NCI-H2029 (cell line): ENCODE measurements at regions not wholly inside any gene's neighbourhood (a gene's known extent, or its start where the extent isn't known, plus 50 kb on each side); places are given as distances from the start of the nearest gene placed in this dataset.
"Not testable (repeated sequence)": the region's sequence is repeated elsewhere in the genome, so short reads cannot be mapped to it uniquely, and the experiment has no call there.

ENCODE experiments used
- DNase-seq: peaks from one replicate; lab custom pipeline; 2025; lab: John Stamatoyannopoulos, UW

DNA sequence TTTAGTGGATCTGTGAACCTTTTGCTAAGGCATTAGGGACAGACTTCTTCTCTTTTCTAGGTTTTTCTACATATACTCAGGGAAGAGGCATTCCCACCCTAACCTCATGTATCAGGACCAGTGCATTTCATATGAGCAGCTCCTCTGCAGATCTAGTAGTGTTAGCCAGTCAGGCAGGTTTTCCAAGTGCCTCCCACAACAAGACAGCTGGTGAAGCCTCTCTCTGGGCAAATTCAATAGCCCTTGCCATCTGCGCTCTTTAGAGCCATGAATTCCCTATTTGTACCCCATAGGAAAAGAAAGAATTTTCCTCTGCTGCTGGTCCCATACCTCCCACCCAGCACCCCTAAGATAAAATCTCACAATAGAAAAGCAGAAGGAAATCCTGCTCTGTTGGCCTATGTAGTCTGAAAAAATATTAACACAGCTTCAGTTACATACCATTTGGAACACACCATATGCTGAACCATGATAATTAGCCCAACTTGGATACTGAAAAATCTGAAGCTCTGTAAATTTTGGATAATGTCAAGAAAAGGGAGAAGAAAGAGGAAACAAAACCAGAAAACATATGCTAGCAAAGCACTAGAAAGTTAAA, 1354.6 kb upstream of the NRXN1 start:
- no peak for DNase-seq

DNA sequence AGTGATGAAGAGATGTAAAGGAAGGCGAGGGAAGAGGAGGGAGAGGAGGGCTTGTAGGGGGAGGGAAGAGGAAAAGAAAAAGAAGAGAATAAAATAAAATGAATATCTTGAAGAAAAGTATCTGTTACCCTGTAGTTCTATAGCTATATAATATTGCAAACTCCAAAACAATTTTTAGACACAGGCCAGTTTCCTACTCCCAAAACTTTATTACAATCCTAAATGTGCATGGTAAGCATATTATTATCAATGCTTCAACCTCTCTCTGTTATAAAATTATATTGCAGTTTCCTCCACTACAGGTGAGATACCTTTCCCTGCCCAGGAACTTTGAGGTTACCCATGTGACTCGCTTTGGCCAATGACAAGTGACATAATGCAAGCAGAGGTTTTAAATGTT, 1351.6 kb upstream of the NRXN1 start:
- DNase-seq = no peak

DNA sequence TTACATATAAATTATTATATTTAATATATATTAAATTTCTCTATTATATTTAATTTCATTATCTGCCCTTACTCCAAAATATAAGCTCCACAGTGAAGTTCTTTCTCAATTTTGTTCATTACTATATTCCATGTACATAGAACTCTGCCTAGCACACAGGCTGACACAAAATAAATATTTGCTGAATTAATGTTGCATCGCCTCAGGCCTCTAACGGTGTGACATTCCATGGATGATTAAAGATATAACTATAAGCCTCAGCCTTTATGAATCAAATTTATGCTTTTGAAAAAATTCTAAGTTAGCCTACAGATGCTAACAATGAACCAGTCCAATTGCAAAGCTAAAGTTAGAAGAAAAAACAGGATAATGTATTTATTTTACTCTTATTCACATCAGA, 1337.2 kb upstream of the NRXN1 start:
- DNase-seq = no peak

DNA sequence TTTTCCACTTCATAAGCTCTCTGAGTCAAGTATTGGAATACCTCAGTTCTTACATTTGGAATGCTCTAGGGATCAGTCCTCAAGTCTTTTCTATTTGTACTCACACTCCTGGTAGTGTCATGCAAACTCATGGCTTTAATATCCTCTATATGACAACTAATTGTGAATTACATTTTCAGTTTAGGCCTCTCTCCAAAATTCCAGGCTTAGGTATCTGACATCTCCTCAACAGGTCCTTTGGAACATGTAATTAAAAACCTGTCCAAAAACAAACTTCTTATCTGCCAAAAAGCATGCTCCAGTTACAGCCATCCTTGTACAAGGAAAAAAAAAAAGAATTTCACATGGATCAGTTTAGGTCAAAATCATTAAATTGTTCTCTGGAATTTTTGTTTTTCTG, 1336.2 kb upstream of the NRXN1 start:
- no peak for DNase-seq

DNA sequence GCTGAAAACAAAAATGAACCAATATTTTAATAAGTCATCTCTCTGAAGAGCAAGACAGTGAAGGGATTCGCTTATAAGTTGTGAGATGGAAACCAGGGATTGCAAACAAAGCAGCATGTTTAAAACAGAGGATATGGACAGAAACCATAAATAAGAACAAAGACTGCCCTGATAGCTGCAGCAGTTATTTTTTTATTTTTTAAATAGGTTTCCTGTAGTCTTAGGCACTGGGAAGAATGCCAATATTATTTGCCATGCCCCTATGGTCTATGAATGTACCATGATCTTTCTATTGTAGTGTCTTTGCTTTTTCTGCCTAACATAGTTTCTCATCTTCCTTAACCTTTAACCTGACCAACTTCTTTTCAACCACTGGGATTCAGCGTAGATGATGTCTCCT, 1334.0 kb upstream of the NRXN1 start:
- DNase-seq = no peak

DNA sequence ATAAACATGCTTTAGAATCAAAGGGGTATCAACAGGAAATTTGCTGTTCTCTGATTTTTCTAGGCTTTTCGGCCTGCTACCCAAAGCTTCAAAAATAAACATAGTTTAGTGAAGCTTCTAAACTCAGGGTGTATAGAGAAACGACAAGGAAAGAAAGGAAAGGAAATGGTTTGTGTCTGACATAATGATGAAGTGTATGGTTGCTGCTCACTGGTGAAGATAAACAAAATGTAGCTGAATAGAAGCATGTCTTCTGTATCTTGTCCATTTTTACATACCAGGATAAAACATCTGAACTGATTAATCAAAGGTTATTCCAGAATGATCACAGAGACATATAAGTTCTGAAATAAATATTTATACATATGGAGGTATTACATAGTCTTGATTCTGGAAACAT, 1324.6 kb upstream of the NRXN1 start:
- no peak for DNase-seq

DNA sequence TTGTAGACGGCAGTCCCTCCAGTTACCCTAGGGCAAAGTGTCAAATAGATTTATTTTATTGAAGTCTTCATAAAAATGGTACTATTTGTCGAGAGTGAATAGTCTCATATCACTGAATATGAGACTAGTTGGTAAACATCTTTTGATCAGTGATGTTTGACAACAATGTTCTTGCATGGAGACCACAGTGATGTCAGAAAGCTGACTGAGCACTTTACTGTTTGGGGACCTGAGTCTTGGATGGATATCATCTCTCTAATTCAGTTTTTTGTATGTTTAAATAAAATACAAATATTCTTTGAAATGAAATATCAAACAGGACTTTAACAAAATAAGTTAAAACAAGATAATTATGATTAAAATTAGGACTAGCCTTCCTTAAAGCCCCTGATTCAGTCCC, 1315.4 kb upstream of the NRXN1 start:
- DNase-seq = no peak

DNA sequence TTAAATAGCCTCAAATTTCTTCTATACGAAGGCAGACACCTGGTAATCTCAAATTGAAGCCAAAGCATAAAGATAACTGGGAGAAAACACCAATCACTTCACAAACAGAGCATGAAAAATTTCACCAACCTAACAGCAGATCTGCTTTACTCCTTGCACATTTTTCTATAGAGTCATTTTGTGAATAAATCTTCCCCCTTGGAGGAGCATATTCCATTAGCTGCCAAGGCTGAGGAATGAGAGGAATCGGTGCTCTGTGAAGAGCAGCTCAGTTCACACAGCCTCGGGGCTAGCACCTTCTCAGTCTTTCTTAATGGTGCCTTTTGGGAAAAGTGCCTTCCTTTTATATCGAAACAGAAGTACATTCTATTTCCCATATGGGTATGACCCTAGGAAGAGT, 1313.7 kb upstream of the NRXN1 start:
- no peak for DNase-seq

DNA sequence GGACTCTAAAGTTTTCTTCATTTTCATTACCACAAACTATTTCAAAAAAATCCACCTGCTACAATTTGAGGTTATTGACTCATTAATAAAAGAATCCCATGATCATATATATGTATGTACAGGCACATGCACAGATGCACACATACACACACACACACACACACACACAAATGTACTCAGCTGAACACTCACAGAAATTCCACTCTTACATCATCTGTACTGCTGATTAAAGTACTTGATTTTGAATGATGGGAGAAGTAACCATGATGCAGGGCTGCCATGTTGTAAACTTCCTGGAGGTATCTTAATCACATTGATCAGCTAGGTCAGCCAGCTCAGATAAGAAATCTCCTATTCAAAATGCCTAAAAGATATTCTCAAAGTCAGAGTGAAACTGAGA, 1313.2 kb upstream of the NRXN1 start:
- DNase-seq = no peak

DNA sequence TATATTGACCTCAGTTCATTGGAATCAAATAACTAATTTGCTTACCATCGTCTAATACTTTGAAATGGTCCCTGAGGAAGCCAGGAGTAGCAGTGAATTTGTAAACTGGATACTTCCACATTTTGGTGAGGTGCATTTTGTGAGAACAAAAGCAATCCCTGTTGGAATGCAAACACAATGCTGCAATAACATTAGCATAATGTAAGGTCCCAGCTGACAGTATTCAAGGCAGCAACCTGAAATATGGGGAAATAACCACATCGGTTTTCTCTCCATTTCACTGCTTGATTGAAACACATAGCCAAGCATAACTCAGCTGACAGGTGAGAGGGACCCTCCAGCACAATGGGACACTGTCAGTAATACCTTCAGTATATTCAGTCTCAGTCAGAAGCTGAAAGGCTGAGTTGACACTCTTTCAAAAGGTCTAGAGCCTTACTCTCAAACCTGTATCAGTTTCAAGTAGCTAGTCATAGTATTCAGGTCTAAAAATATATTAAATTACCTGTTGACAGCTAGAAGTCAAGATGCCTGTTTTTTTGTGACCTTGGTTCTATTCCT, 1311.9 kb upstream of the NRXN1 start:
- DNase-seq = no peak

DNA sequence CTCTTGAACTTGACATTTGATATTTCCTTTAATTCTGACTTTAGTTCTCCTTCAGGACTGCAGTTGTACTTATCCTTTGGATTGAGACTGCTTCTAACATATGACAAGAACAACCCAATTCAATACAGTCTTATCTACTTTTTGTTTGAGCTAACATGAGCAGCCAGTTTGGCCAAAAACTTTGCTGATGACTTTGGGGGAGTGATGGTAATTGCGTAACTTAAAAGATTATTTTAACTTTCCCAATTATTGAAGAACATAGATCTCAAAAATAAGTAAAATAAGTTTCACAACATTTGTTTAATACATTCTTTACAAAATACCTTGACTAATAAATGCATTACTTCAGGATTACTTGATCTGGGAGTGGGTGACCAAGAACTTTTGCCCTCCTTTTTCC, 1311.1 kb upstream of the NRXN1 start:
- no peak for DNase-seq

DNA sequence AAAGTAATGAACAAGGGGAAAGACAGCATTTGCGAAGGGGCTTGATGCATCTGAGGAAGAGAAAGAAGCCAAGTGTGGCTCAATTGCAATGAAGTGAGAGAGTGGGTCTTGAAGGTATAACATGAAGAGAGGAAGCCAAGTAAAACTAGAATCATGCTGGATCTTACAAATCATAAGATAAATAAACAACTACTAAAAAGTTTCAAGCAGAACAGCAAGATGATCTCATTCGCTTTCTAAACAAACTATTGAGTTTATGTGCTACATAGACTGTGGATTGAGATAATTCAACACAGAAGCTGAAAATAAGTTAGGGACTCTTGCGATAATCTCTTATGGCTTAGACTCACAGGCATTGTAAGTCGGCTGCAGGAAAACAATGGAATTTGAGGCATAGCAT, 1310.5 kb upstream of the NRXN1 start:
- DNase-seq = no peak

DNA sequence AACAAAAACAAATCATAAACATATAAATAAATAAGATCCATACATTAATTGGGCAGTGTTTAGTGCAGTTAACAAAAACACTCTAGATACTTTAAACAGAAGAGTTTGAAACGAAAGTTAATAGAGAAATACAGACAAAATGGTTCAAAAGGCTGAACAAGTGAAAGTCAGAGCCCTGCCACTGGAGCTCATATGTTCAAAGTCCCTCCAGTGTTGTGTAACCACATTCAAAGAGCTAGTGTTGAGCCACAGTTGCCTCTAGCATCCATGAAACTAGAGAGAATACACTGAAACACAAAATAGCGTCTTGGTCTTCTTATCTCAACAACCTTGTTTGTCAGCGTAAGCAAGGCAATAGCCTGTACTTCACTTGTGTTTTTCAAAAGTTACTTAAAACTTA, 1309.8 kb upstream of the NRXN1 start:
- no peak for DNase-seq

DNA sequence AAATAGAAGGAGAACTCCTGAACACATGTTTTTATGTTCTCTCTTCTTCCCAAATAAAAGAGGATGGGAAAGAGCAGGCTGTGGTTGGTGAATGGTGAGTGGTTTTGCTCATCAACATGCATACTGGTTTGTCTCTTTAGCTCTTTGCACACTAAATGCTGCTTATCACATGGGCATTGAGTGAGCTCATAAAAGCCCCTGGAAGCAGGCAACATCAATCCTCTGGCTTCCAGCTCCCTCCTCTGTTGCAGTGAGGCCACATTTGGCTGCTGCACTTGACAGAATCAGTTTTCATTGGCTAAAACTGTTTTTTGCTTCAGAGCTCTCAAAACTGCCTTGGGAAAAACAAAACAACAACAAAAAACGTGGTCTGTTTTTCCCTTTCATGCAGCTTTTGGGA, 1308.2 kb upstream of the NRXN1 start:
- DNase-seq = no peak

DNA sequence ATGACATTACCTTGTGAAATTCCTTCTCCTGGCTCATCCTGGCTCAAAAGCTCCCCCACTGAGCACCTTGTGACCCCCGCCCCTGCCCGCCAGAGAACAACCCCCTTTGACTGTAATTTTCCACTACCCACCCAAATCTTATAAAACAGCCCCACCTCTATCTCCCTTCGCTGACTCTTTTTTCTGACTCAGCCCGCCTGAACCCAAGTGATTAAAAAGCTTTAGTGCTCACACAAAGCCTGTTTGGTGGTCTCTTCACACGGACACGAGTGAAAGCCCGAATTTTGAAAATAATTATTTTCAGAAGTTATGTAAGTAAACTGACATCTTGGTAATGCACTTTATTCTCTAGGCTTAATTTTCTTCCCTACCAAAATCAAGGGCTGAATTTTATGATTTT, 1305.9 kb upstream of the NRXN1 start:
- DNase-seq = not testable (repeated sequence)

DNA sequence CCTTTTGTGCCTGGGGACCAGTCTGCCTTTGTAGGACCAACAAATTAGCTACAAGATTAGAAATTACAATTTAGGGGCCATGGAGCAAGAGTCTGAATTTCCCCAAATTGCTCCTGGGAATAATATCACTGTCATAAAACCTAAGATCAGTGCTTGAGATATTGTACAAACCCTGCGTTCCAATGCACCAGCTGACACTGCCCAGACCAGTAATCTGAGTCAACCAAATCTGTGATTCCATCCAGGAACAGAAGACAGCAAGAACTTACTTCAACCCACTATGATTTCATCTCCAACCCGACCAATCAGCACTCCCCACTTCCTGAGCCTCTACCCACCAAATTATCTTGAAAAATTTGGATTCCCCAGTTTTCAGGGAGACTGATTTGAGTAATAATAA, 1305.0 kb upstream of the NRXN1 start:
- DNase-seq = no peak

DNA sequence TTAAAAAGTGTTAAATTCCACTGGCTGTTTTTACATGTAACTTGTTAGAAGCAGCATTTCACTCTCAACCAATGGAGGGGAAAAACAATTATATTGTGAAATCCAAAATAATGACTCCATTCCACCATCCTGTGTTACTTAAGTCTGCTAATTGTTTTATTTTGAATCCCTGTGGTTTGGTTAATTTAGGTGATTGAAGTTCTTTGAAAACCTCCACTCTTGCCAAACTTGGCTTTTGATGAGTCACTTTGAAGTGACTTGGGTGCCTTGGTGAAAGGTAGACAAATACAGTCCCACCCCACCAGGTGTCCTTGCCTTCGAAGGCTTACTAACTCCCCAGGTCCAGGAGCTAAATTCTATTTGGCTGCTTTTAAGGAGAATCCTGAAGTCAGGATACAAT, 1303.8 kb upstream of the NRXN1 start:
- no peak for DNase-seq

DNA sequence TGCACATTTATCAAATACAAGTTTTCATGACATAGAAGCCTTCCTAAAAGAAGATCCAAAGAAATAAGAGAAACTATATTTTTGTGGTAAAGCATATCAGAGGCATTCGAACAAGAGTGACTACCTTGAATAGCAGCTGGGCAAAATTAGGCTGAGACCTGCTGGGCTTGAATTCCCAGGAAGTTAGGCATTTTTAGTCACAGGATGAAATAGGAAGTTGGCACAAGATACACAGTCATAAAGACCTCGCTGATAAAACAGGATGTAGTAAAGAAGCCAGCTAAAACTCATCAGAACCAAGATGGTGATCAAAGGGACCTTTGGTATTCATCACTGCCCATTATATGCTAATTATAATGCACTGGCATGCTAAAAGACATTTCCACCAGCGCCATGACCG, 1302.3 kb upstream of the NRXN1 start:
- no peak for DNase-seq

DNA sequence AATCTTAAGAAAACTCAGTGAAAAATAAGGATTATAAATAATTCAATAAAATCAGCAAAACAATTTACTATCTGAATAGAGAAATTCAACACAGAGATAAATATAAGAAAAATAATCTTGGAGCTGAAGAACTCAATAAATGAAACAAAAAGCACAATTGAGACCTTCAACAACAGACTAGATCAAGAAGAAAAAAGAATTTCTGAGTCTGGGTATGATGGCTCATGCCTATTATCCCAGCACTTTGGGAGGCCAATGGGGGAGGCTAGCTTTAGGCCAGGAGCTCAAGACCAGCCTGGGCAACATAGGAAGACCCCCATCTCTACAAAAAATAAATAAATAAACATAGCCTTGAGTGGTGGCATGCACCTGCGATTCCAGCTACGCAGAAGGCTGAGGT, 1295.7 kb upstream of the NRXN1 start:
- DNase-seq = no peak

DNA sequence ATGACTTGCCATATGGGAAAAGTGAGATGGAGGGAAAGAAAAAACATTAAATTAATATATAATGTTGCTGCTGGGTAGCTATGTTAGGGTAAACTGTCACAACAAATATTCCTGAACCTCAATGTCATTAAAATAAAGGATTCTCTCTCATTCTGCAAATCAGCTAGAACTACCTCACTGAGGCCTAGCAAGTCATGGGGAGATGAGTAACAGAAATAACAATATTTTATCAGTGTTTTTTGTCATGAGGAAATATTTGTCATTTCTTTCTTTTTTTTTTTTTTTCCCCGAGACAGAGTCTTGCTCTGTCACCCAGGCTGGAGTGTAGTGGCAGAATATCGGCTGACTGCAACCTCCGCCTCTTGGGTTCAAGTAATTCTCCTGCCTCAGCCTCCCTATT, 1282.3 kb upstream of the NRXN1 start:
- DNase-seq = no peak

DNA sequence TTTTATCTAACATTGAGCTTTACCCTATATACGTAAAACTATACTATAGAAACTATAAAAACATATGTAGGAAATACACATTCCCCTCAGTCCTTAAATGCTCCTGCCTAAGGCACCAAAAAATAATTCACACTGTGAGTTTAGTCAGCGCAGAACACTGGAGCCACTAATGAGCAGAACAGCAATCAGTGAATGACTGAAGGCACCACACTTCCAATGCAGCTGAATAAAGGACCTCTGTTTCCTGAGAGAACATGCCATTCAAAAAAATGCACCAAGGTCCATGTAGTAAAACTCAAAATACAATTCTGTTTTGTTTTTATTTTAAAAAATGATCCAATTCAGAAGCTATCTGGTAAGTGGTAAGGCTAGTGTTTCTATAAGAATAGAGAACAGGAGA, 1280.6 kb upstream of the NRXN1 start:
- DNase-seq = no peak

DNA sequence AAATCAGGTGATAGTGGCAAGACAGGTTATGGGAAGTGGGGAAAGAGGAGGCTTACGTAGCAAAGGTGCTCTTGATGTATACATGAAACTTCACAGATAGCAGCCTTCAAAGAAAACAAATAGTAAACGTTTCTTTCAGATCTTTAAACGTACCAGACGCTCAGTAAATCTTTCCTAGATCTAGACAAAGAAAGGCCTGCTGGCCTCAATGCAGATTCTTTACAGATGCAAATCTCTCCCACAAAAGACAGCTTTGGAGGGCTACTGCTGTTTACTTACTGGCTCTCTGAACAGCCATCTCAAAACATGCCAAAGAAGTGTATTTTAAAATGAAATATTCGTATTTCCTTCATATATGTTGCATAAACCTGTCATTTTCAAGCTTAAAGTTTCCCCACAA, 1279.9 kb upstream of the NRXN1 start:
- DNase-seq = no peak

DNA sequence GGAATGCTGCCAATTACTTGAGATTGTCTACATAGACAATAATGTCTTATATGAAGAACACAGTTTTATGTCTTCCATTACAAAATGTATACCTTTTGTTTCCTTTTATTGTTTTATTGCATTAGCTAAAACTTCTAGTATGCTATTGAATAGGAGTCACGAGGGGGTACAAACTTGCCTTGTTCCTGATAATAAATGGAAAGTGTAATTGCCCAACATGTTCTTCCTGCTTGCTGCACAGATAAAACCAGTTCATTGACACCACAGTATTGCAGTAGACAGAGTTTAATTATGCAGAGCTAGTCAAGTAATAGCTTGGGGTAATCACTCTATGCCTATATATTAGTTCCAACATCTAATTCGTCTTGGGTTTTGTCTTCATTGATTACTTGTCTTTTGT, 1276.2 kb upstream of the NRXN1 start:
- DNase-seq = no peak

DNA sequence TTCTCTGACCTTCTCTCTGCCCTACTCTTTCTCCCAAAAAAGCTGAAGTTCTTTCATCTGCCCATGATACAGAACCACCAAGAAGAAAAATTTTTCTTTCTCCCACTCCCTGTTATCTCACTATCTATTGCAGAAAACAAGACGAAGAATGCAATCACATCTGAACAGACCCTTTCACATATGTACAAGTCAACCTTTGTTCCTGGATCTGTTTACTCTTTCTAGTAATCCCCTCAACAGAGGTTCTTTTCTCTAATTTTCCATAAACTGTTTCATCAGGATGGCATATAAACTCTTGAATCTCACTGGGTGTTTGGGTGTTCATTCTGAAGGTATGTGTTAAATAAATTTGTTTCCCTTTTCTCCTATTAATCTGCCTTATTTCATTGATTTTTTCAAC, 1262.7 kb upstream of the NRXN1 start:
- DNase-seq = no peak

DNA sequence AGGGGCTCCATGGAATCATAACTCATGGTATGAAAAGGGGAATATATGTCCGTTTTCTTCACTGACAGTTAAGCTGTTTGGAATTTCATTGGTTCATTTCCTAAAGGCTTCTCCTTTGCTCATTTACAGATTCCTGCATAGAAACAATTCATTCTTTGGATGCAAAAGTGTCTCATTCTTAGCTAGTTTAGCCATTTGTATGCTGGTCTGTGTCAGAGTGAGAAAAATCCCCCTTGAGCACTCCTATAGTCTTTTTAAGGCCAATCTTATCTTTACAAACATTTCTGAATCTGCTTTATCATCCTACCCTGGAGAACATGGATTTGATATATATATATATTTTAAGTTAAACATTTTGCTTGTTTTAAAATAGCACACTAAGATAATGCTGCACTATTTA, 1260.9 kb upstream of the NRXN1 start:
- no peak for DNase-seq
